ENCODE measurements at regions not wholly inside any gene's neighbourhood (a gene's known extent, or its start where the extent isn't known, plus 50 kb on each side); places are given as distances from the start of the nearest gene placed in this dataset.

GRCh38 chr5:52673495-52673894, 114.2 kb upstream of the ITGA1 start:
- TF ChIP-seq POLR2A (IDR thresholded peaks at IDR 0.05; ENCODE audit: low read depth, low read length) (no peak), POLR2AphosphoS5 (IDR thresholded peaks at IDR 0.05; ENCODE audit: low read depth, low read length) (no peak), TAF1 (IDR thresholded peaks at IDR 0.05; ENCODE audit: borderline replicate concordance, low read depth, low read length) (no peak)

All from GM12892 (cell line).